ENCODE measurements at regions not wholly inside any gene's neighbourhood (a gene's known extent, or its start where the extent isn't known, plus 50 kb on each side); places are given as distances from the start of the nearest gene placed in this dataset.
"Not testable (repeated sequence)": the region's sequence is repeated elsewhere in the genome, so short reads cannot be mapped to it uniquely, and the experiment has no call there.

DNA sequence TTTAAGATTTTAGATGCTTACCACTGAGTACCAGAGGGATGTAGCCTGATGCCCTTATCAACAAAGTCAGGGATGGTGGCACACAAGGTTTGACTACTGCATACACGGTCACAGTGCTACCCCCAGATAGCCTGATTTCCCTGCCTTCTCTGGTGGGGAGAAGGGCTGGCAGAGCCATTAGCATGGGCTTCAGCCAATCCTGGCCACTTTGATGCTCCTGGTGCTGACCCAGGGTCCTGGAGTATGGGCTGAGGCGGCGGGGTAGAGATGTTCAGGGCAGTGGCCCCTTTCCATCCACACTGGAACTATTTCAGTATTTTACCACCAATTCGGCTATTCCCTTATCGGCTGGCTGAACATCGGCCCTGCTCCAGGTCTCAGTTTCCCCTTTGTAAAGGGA lies 83.2 kb downstream of the POTEB3 start:
- not testable (repeated sequence) for DNase-seq

DNA sequence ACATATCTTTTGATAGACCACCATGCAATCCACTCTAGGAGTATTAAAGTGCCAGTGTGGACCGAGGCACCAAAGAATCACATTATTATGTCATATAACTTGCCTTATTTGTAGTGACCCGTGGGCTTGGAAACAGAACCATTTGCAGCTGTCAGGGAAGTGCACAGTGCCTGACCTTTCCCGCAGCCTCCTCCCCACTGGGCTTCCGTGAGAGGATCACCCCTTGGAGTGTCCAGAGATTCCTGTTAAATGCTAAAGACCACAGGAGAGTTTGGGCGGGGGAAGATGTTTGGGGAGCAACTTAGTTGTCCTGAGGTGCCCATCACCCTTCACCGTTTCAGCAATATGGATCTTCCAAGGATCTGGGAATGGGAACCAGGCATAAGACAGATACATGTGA lies 84.4 kb downstream of the POTEB3 start:
- DNase-seq = not testable (repeated sequence)

DNA sequence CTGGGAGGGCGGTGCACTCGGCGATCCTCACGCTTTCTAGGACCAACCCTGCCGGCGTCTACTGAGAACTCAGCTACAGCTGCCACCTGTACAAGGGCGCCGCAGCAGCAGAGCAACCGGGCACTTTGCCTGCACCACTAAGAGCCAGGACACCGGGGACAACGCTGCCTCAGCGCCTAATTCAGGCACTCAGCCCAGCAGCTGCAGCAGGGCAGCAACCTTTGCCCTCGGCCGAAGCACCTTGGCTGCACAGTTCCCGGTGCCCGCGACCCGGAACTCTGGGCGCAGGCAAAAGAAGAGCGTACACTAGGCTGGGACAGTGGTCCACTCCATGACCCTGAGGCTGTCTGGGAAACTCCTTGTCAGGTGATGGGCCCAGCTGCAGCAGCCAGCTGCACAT lies 85.7 kb downstream of the POTEB3 start:
- DNase-seq = not testable (repeated sequence)

GRCh38 chr15:21352670-21353318 lies 87.5 kb downstream of the POTEB3 start:
- not testable (repeated sequence) for DNase-seq

DNA sequence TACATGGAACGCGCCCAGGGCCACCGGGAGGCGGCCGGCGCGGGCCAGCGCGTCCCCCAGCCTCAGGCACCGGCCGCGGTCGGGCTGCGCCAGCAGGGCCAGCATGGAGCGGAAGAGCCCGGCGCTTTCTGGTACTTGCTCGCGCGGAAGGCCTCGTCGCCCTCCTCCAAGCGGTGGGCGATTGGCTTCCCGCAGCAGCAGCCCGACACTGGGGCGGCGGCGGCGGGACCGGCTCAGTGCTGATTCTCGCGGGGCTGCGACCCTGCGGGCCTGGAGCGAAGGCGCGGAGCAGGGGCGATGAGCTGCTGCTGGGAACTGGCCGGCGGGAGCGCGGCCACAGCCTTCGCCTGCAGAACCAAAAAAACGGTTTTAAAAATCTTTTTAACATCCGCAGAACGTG lies 95.3 kb downstream of the POTEB3 start:
- DNase-seq = peak; percentile 2

DNA sequence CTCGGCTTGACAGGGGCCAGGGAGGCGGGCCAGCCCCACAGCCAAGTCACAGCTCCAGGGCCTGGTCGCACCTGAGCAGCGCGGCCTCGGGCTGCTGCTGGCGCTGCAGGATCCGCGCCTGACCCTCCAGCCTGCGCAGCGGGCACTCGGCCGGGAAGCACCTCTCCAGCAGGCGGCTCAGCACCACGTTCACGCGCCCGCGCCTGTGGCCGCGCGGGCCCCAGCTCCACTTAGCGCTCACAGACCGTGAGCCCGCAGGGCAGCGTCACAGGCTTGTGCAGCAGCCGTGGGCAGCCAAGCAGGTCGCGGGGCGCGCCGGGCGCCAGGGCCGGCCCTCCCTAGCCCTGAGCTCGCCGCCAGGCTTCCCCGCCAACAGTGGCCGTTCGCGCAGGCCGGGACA lies 95.8 kb downstream of the POTEB3 start:
- DNase-seq = not testable (repeated sequence)

DNA sequence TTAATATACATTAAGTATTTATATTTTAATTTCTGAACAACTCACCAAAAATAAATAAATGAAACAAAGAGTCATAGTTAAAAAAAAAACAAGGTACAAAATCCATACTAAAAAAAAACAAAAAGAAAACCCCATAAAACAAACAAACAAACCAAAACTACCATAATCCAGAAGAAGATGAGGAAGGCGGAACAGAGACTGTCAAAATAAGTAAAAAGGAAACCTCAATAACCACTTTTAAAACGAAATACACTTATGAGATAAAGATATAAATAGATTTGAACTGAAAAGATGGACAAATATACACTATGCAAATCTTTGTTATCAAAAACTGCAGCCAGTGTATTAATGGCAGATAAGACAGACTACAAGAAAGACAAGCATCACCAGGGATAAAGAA lies 103.3 kb downstream of the POTEB3 start:
- not testable (repeated sequence) for DNase-seq

GRCh38 chr15:21324720-21325460 lies 115.4 kb downstream of the POTEB3 start:
- DNase-seq = peak; percentile 56

DNA sequence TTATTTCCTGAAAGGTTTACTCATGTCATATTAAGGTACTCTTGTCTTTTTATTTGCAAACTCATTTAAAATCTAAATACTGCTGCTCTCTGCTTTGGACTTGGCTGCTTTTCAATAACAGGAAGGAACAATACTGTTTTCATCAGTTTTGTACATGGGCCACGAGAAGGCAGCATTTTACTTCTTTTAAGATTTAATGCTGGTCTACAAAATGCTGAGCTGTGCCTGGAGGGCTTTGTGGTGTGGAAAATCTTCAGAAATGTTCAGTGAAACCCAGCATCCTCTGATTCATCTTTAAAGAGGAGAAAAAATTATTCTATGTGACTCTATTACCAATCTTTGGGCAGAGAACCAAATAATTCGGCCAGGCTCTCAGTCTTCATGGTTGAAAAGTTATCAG lies 155.9 kb downstream of the POTEB3 start:
- DNase-seq = not testable (repeated sequence)

DNA sequence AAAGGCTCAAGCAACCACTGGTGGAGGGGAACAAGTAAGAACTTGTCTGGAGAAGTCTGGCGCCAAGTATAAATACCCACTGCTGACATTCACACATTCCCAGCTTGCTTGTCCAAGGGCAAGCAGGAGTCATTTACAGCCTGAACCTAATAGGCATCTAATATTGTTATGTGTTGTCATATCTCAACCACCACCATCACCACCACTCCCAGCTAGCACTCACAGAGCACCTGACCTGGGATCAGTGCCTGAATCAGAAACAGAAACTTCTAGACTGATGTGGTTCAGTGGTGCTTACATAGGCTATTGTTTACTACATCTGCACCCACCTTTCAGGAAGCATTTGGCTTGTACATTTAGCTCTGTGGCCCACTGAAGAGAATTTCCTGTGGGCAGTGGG lies 157.1 kb downstream of the POTEB3 start:
- not testable (repeated sequence) for DNase-seq

DNA sequence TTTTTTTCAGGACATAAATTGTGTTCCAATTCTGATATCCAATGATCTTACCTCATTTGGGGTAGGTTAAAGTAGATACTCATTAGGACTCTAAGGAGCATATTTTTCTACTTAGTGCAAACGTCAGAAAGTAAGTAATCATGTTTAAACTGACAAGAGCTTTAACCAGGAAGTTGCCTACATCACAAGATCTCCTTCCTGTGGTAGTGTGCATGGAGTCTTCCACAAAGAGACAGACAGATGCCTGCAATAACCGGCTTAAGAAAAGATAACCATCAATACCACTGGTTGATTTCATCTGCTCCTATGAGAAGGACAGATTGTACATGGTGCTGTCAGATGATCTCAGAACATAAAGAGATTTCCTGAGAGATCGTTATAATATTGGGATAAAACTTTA lies 160.0 kb downstream of the POTEB3 start:
- DNase-seq = not testable (repeated sequence)

DNA sequence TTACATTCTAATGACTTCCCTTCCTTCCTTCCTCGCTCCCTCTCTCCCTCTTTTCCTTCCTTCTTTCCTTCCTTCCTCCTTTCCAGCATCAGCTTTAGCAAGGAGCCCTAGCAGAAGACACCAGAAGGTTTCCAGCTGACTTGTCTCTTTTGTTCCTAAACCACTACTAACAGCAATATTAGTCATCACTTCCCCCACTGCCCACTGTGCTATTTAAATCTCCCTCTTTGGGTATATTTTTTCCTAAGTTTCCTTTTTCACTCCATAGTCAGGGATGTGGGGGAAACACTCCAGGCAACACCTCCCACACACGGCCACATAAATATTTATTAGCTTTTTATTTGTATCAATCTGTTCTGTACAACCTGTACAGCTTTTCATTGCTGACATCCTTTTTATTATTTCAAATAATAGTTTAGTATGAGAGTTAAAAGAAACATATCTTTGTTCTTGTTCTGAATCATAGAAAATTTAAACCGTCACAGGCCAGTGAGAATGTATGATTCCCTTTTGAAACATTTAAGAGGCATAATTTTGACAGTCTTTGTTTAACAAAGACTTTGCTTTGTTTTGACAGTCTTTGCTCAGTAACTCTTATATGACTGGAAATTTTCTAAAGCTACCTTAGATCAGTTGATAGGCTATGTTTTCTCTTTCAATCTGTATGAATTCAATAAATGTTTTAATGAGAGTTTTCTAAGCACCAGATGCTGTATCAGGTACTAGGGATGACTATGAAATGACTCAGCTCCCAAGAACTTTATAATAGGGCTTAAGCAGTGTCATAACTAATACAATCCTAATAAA lies 167.9 kb downstream of the POTEB3 start:
- not testable (repeated sequence) for DNase-seq

DNA sequence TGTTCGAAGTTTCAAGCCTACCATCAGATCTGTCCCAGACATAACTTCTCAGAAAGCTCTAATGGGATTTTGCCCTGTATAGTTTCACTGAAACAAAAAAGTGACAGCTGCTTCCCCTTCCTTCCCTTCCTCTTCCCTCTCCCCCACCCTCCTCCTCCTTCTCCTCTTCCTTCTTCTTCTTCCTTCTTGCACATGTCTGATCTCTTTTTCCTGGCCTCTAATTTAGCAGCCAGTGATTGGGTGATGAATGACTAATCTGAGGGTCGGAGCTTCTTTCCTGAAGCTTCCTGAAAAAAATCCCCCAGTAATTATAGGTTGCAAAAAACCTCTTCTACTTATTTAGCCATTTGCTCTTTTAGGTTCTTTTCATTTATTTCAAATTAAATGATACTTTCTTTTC lies 168.7 kb downstream of the POTEB3 start:
- DNase-seq = no peak

- DNase-seq = no peak
Measured at GRCh38 chr15:21270474-21270873, 169.8 kb downstream of the POTEB3 start.

DNA sequence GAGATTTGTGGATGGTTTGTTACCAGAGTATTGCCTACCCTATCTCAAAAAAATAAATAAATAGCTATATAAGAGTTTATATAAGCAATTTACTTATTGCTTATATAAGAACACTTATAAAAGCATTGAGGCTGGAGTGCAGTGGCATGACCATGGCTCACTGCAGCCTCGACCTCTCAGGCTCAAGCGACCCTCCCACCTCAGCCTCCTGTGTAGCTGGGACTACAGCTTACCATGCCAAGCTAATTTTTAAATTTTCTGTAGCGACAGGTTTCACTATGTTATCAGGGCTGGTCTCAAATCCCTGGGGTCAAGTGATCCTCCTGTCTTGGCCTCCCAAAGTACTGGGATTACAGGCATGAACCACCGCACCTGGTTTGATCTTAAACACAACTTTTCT lies 170.6 kb downstream of the POTEB3 start:
- not testable (repeated sequence) for DNase-seq

- no peak for DNase-seq
Measured at GRCh38 chr15:21269121-21269520, 171.2 kb downstream of the POTEB3 start.

- no peak for DNase-seq
Measured at GRCh38 chr15:21268436-21268940, 171.8 kb downstream of the POTEB3 start.

DNA sequence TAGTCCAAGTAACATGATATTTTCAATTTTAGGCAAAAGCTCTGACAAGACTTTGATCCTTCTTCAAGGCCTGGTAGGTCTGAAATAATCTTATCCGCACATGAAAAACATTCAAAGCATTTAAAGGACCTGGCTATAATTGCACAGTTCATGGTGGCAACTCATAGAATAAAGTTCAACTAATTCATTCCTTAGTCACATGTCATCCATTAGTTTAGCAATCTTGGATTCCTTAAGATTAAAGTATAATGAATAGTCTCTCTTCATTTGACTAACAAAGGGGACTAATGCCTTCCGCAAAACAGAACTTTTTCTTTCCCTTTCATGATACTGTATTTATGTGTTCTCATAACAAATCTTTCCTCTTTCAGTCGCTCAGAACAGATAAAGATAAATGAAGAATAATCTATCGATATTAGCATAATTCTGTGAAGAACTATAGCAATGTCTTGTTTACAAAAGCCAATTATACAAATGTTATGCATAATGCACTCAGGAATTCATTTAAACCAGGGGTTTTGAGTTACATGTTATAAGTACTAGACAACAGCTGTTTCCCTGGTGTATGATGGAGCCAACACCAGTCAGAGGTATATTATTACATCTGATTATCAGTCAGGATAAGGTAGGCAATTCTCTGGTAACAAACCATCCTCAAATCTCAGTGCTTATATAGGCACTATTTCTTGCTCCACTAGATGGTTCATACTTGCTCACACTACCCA lies 172.5 kb downstream of the POTEB3 start:
- DNase-seq = no peak

GRCh38 chr15:21267226-21267625 lies 173.1 kb downstream of the POTEB3 start:
- no peak for DNase-seq

- not testable (repeated sequence) for DNase-seq
Measured at GRCh38 chr15:21265628-21266027, 174.7 kb downstream of the POTEB3 start.

DNA sequence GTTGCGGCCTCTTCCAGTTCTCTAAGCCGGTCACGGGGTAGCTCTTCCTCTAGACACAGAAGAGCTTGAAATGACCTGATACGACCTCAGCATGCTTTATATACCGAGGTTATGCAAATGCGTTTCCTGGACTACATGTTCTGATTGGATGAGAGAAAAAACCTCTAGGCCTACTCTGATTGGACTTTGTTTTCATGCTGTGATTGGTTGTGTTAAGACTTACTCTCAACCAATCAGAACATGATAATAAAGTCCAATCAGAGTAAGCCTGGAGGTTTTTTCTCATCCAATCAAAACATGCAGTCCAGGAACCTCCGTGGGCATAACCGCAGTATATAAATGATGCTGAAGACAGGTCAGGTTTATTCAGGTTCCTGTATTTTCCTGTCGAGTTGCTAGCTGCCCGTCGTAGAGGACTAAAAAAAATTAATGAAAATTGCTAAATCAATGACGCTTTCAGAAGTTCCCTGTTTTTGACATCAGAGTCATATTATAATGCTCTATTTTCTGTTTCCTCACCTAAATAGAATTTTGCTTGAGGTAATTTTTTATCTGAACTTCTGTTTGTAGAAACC lies 177.4 kb downstream of the POTEB3 start:
- DNase-seq = no peak
